RWPE2 (cell line): ENCODE measurements at regions not wholly inside any gene's neighbourhood (a gene's known extent, or its start where the extent isn't known, plus 50 kb on each side); places are given as distances from the start of the nearest gene placed in this dataset.
A peak's percentile ranks its signal among the peaks of the same experiment; 100 is the strongest.
"Not testable (repeated sequence)": the region's sequence is repeated elsewhere in the genome, so short reads cannot be mapped to it uniquely, and the experiment has no call there.

ENCODE experiments used
- ATAC-seq: fragments of 200-7000 bp; cut with Tn5 transposase; 3 replicates; pipeline ENCODE4 v1.9.1; 2021; ENCODE audit warnings: low read depth
- DNase-seq: peaks from one replicate; pipeline ENCODE4 v3.0.0-alpha.2; 2020; ENCODE audit warnings: low spot score
- H3K27ac ChIP-seq: fragments of 450-650 bp; 2 replicates; pipeline ENCODE4 v1.5.1; 2017; ENCODE audit warnings: mild to moderate bottlenecking; ENCODE audit not compliant: poor library complexity, severe bottlenecking
- H3K27me3 ChIP-seq: fragments of 250-450 bp; sonication (Bioruptor Pico); 2 replicates; pipeline ENCODE4 v1.5.1; 2021; ENCODE audit warnings: mild to moderate bottlenecking, moderate library complexity; ENCODE audit not compliant: insufficient read depth, poor library complexity, severe bottlenecking
- H3K36me3 ChIP-seq: fragments of 250-450 bp; sonication (Bioruptor Pico); 2 replicates; pipeline ENCODE4 v1.5.1; 2020; ENCODE audit warnings: low read depth, mild to moderate bottlenecking, moderate library complexity
- H3K4me1 ChIP-seq: fragments of 250-450 bp; sonication (Bioruptor Pico); 2 replicates; pipeline ENCODE4 v1.5.1; 2021; ENCODE audit warnings: mild to moderate bottlenecking, moderate library complexity; ENCODE audit not compliant: insufficient read depth, poor library complexity, severe bottlenecking
- H3K4me3 ChIP-seq: fragments of 250-450 bp; sonication (Bioruptor Pico); 2 replicates; pipeline ENCODE4 v1.5.1; 2021; ENCODE audit warnings: mild to moderate bottlenecking, moderate library complexity; ENCODE audit not compliant: severe bottlenecking
- H3K9me3 ChIP-seq: fragments of 250-450 bp; sonication (Bioruptor Pico); 2 replicates; pipeline ENCODE4 v1.5.1; 2021; ENCODE audit warnings: mild to moderate bottlenecking, moderate library complexity; ENCODE audit not compliant: severe bottlenecking
- TF ChIP-seq, protein P1 (sequence below): fragments of 450-650 bp; IDR thresholded peaks from one replicate; pipeline ENCODE4 v1.5.1; 2017; ENCODE audit warnings: mild to moderate bottlenecking, moderate library complexity; ENCODE audit not compliant: poor library complexity, severe bottlenecking

DNA sequence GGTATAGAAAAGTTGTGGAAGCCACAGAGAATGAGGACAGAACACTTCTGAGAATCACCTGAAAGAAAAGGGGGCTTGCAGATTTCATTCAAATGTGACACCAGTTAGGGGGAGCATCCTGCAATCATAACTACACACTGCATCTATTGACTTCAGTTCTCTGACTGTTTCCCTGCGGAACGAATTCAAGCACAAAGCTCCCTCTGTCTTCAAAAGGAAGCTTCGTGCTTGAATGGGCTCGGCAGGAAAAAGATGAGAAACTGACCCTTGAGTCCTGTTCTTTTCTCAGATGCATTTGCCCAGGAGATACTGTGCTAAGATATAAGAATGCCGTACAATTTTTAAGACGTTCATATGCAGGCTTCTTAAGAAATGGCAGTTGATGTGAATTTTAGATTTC, 2000.4 kb upstream of the RAG2 start:
- no peak for ATAC-seq

DNA sequence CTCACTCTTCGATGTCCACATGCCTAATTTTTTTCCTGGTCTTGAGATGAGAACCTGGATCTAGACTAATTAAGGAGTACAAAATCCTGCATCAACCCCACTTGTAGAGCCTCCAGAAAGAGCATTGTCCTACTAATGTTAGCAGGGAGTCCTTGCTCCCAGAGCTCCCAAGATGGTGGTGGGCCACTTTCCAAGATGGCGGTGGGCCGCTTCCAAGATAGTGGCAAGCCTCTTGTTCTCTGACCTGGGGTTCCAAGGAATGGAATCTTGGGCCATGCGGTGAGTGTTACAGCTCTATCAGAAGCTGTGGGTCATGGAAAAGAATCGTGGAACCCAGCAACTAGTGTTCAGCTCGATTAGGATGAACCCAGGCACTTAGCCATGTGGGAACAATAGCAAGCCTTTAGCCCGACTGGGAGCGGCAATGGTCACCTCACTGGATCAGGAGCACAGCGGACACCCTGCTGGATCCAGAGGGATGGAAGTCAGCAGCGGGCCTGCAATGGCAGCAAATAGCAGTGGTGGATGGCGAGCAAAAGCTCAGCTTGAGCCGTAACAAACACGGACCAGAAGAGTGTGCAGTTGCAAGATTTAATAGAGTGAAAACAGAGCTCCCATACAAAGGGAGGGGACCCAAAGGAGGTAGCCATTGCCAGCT, 1997.5 kb upstream of the RAG2 start:
- not testable (repeated sequence) for ATAC-seq, DNase-seq
- H3K4me1 ChIP-seq, result peaks cover 11% of the 10 kb centered on the region

More for the DNA sequence above, 2000.4 kb upstream of the RAG2 start:
- H3K27ac ChIP-seq, result no peak overlapping the region
- H3K36me3 ChIP-seq, result no peaks in the 10 kb centered on the region
- no peaks in the 10 kb centered on the region for H3K27me3 ChIP-seq
- no peaks in the 10 kb centered on the region for H3K9me3 ChIP-seq
- TF ChIP-seq, protein P1, sequence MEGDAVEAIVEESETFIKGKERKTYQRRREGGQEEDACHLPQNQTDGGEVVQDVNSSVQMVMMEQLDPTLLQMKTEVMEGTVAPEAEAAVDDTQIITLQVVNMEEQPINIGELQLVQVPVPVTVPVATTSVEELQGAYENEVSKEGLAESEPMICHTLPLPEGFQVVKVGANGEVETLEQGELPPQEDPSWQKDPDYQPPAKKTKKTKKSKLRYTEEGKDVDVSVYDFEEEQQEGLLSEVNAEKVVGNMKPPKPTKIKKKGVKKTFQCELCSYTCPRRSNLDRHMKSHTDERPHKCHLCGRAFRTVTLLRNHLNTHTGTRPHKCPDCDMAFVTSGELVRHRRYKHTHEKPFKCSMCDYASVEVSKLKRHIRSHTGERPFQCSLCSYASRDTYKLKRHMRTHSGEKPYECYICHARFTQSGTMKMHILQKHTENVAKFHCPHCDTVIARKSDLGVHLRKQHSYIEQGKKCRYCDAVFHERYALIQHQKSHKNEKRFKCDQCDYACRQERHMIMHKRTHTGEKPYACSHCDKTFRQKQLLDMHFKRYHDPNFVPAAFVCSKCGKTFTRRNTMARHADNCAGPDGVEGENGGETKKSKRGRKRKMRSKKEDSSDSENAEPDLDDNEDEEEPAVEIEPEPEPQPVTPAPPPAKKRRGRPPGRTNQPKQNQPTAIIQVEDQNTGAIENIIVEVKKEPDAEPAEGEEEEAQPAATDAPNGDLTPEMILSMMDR, result no peak
- no peak for DNase-seq
- H3K4me3 ChIP-seq, result no peak overlapping the region
- H3K4me1 ChIP-seq, result peaks cover 8% of the 10 kb centered on the region

DNA sequence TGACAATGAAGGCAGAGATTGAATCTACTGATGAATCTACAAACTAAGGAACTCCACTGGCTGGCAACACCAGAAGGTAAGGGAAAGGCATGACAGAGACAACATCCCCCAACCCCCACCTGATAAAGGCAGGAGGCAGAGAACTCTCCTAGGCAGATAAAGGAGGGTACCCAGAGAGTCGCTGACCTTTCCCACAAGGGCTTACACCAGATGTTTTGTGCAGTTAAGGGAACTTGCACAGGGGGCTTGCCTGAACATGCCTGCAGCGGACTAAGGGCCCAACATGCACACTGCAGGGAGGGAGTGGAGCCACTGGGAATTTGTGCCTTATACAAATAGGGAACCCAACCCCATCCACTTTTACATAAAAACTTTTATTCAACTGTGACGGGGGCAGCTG, 1996.9 kb upstream of the RAG2 start:
- Histone ChIP-seq H3K9me3 (no peaks in the 10 kb centered on the region), H3K27me3 (no peaks in the 10 kb centered on the region), H3K4me1 (peaks cover 11% of the 10 kb centered on the region), H3K27ac (no peak overlapping the region), H3K36me3 (no peaks in the 10 kb centered on the region), H3K4me3 (no peak overlapping the region)
- ATAC-seq (no peak), DNase-seq (no peak)
- TF ChIP-seq, protein P1, result no peak

More for the DNA sequence above, 1997.5 kb upstream of the RAG2 start:
- not testable (repeated sequence) for H3K36me3 ChIP-seq, H3K27me3 ChIP-seq, H3K9me3 ChIP-seq, H3K4me3 ChIP-seq, H3K27ac ChIP-seq

DNA sequence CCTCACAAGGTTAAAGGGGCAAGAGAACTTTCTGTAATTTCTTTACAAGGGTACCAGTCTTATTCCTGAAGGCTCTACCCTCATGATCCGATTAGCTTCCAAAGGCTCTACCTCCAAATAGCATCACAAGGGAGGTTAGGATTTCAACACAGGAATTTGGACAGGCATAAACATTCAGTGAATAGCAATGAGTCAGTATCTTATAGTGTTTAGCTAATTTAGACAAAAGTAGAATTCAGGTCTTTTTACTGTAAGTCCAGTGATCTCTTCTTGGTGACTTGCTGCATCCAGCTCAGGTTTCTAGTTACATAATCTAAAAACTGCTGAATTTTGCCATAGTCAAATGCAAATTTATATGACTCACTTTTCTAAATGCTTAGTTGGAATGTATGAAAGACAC, 1995.6 kb upstream of the RAG2 start:
- Histone ChIP-seq H3K27me3 (no peaks in the 10 kb centered on the region), H3K9me3 (no peaks in the 10 kb centered on the region), H3K36me3 (no peaks in the 10 kb centered on the region), H3K27ac (no peak overlapping the region), H3K4me3 (no peak overlapping the region), H3K4me1 (peaks cover 11% of the 10 kb centered on the region)
- no peak for DNase-seq
- TF ChIP-seq, protein P1, result no peak
- peak; percentile 93 for ATAC-seq

DNA sequence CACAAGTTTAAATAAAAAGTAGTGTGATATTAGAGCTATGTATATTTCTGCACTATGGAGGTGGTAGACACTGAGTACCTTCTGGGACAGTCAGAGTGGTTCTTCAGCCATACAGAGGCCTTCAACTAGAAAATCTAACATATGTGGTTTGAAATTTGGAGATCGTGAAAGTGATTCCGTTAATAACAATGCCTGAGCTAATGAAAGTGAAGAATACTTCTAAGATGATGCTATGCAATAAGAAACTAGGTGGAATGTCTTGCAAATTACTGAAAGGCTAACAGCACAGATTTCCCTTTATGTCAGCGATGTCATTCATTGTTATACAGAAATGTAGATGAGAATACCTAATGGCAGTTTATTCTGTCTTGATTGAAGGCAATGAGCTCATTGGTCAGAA, 1984.7 kb upstream of the RAG2 start:
- H3K27ac ChIP-seq, result no peak overlapping the region
- no peak for DNase-seq
- H3K9me3 ChIP-seq, result peaks cover 3% of the 10 kb centered on the region
- ATAC-seq, result no peak
- no peak overlapping the region for H3K4me3 ChIP-seq
- no peaks in the 10 kb centered on the region for H3K4me1 ChIP-seq
- TF ChIP-seq, protein P1, result no peak
- H3K36me3 ChIP-seq, result no peaks in the 10 kb centered on the region
- no peaks in the 10 kb centered on the region for H3K27me3 ChIP-seq
